ENCODE measurements at regions not wholly inside any gene's neighbourhood (a gene's known extent, or its start where the extent isn't known, plus 50 kb on each side); places are given as distances from the start of the nearest gene placed in this dataset.

DNA sequence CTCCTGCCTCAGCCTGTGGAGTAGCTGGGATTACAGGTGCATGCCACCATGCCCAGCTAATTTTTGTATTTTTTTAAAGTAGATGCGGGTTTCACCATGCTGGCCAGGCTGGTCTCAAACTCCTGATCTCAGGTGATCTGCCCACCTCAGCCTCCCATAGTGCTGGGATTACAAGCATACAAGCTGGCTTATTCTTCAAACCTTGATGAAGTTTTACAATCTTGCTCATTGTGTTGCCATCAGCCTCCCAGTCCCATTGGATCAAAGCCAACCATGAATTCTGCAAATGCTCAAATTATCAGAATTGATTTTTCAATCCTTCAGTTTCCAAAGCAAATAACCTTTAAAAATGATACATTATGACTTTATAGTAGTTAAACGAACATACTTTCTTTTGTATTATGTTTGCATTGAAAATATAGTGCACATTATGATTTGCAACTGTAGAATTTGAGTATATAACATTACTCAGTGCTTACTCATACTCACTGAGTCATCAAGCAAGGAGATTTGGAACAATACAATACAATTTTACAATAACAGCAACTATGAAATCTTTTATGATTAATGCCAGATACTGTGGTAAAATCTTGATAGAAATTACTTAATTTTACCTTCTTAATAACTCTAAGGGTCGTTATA is 1491.9 kb upstream of the CELF4 start:
- Histone ChIP-seq H3K36me3 (ENCODE audit: control insufficient read depth, insufficient read depth, low read length) (no peaks in the 10 kb centered on the region), H3K4me3 (ENCODE audit: low read length) (no peak overlapping the region), H3K4me1 (ENCODE audit: control insufficient read depth, insufficient read depth, low read length) (no peaks in the 10 kb centered on the region), H3K9ac (ENCODE audit: extremely low read depth, low read length, poor library complexity, severe bottlenecking) (no peak overlapping the region), H3K27me3 (ENCODE audit: control insufficient read depth, insufficient read depth, low read length, poor library complexity, severe bottlenecking) (no peaks in the 10 kb centered on the region), H3K27ac (ENCODE audit: low read depth, low read length) (no peak overlapping the region), H3K9me3 (ENCODE audit: control insufficient read depth, low read length) (no peaks in the 10 kb centered on the region)
- TF ChIP-seq, protein P1, sequence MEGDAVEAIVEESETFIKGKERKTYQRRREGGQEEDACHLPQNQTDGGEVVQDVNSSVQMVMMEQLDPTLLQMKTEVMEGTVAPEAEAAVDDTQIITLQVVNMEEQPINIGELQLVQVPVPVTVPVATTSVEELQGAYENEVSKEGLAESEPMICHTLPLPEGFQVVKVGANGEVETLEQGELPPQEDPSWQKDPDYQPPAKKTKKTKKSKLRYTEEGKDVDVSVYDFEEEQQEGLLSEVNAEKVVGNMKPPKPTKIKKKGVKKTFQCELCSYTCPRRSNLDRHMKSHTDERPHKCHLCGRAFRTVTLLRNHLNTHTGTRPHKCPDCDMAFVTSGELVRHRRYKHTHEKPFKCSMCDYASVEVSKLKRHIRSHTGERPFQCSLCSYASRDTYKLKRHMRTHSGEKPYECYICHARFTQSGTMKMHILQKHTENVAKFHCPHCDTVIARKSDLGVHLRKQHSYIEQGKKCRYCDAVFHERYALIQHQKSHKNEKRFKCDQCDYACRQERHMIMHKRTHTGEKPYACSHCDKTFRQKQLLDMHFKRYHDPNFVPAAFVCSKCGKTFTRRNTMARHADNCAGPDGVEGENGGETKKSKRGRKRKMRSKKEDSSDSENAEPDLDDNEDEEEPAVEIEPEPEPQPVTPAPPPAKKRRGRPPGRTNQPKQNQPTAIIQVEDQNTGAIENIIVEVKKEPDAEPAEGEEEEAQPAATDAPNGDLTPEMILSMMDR (conservative IDR thresholded peaks at IDR 0.05) = no peak
- no peaks in the 10 kb centered on the region for H3K4me1 Mint-ChIP-seq
- H3K9me3 Mint-ChIP-seq = no peaks in the 10 kb centered on the region
- DNase-seq = no peak
- WGBS, 2 experiments (ENCODE audit: insufficient coverage in 1 of 2, insufficient read length in 1 of 2) = 81 to 86% methylated on average over 1 to 3 of the region's 3 CpGs
- no peaks in the 10 kb centered on the region for H3K27me3 Mint-ChIP-seq (ENCODE audit: insufficient read depth)
- no peaks in the 10 kb centered on the region for H3K36me3 Mint-ChIP-seq (ENCODE audit: low read depth)
- H3K27ac Mint-ChIP-seq = no peak overlapping the region
- no peak overlapping the region for H3K4me3 Mint-ChIP-seq

DNA sequence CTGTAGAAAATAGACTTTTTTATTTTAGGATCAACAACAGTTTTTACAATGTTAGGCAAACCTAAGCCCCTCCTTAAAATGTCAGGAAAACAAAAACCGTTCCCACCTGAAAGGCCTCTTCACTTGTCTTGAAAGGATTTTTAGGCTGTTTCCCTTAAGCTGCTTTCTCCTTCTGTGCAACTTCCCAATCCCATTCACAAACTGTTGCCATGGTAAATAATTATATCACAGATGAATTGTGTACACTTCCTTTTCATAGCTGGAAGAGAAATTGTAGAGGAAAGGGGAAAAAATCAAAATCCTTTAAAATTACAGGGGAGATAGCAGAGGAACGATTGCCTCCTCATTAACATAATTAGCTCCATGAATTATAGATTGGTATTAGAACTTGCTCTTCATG is 1488.0 kb upstream of the CELF4 start:
- DNase-seq = no peak
- Histone ChIP-seq H3K27ac (ENCODE audit: low read depth, low read length) (no peak overlapping the region), H3K9me3 (ENCODE audit: control insufficient read depth, low read length) (no peaks in the 10 kb centered on the region), H3K27me3 (ENCODE audit: control insufficient read depth, insufficient read depth, low read length, poor library complexity, severe bottlenecking) (no peaks in the 10 kb centered on the region), H3K4me1 (ENCODE audit: control insufficient read depth, insufficient read depth, low read length) (no peaks in the 10 kb centered on the region), H3K4me3 (ENCODE audit: low read length) (no peak overlapping the region), H3K9ac (ENCODE audit: extremely low read depth, low read length, poor library complexity, severe bottlenecking) (no peak overlapping the region), H3K36me3 (ENCODE audit: control insufficient read depth, insufficient read depth, low read length) (no peaks in the 10 kb centered on the region)
- TF ChIP-seq, protein P1 (conservative IDR thresholded peaks at IDR 0.05) = no peak
- WGBS, 2 experiments (ENCODE audit: insufficient coverage in 1 of 2, insufficient read length in 1 of 2) = 86% methylated on average over 1 of the region's 2 CpGs; no CpG with 5 or more reads in 1 of the 2 experiments
- H3K4me3 Mint-ChIP-seq = no peak overlapping the region
- no peak overlapping the region for H3K27ac Mint-ChIP-seq
- no peaks in the 10 kb centered on the region for H3K4me1 Mint-ChIP-seq
- H3K36me3 Mint-ChIP-seq (ENCODE audit: low read depth) = no peaks in the 10 kb centered on the region
- H3K9me3 Mint-ChIP-seq = no peaks in the 10 kb centered on the region
- peaks cover 2% of the 10 kb centered on the region for H3K27me3 Mint-ChIP-seq (ENCODE audit: insufficient read depth)

DNA sequence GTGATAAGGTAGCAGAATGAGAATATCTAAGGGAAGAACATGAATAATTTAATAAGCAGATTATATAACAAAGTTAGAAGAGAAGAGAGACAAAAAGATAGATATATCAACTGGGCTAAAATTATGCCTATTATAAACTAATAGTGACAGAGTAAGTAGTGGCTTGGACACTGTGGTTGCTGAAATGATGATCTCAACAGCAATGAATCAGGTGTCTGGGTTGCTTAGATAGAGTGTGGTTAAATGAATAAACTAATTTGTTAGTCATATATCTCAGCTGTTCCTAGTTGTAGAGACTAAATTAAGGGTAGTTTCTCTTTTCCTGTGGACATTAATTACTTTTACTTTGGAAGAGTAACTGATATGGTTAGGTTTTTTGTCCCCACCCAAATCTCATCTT is 1485.4 kb upstream of the CELF4 start:
- Histone ChIP-seq H3K4me1 (ENCODE audit: control insufficient read depth, insufficient read depth, low read length) (no peaks in the 10 kb centered on the region), H3K9ac (ENCODE audit: extremely low read depth, low read length, poor library complexity, severe bottlenecking) (no peak overlapping the region), H3K9me3 (ENCODE audit: control insufficient read depth, low read length) (no peaks in the 10 kb centered on the region), H3K4me3 (ENCODE audit: low read length) (no peak overlapping the region), H3K27ac (ENCODE audit: low read depth, low read length) (no peak overlapping the region), H3K27me3 (ENCODE audit: control insufficient read depth, insufficient read depth, low read length, poor library complexity, severe bottlenecking) (no peaks in the 10 kb centered on the region), H3K36me3 (ENCODE audit: control insufficient read depth, insufficient read depth, low read length) (no peaks in the 10 kb centered on the region)
- Mint-ChIP-seq H3K36me3 (ENCODE audit: low read depth) (no peaks in the 10 kb centered on the region), H3K4me1 (no peaks in the 10 kb centered on the region), H3K9me3 (no peaks in the 10 kb centered on the region), H3K27me3 (ENCODE audit: insufficient read depth) (peaks cover 2% of the 10 kb centered on the region), H3K4me3 (no peak overlapping the region), H3K27ac (no peak overlapping the region)
- no peak for DNase-seq
- TF ChIP-seq, protein P1 (conservative IDR thresholded peaks at IDR 0.05) = no peak

Measured in endodermal cell (in vitro differentiated cells).